Stimulated activated naive CD8-positive, alpha-beta T cell treated with anti-CD3 and anti-CD28 coated beads, Interleukin-15, amount 100 ng/mL, for 72 hours (primary cell): ENCODE measurements at regions not wholly inside any gene's neighbourhood (a gene's known extent, or its start where the extent isn't known, plus 50 kb on each side); places are given as distances from the start of the nearest gene placed in this dataset.

ENCODE experiments used
- ATAC-seq: fragments of 150-1000 bp; cut with Tn5 transposase; 2 replicates; pipeline ENCODE4 v1.10.0; 2021; ENCODE audit warnings: mild to moderate bottlenecking, moderate library complexity
- DNase-seq, 2 donors: peaks; one replicate each; pipeline ENCODE4 v3.0.0; 2021 to 2022
- H3K27ac Mint-ChIP-seq, 2 donors: one replicate each; pipeline ENCODE4 v1.8.0; 2022; ENCODE audit warnings: mild to moderate bottlenecking in 2 of 2, mixed read lengths in 2 of 2, moderate library complexity in 2 of 2
- H3K27me3 Mint-ChIP-seq: one replicate; pipeline ENCODE4 v1.8.0; 2022; ENCODE audit warnings: mixed read lengths
- H3K4me1 Mint-ChIP-seq: one replicate; pipeline ENCODE4 v1.8.0; 2022; ENCODE audit warnings: mild to moderate bottlenecking, mixed read lengths
- H3K4me3 Mint-ChIP-seq, 2 donors: one replicate each; pipeline ENCODE4 v1.8.0; 2022; ENCODE audit warnings: mild to moderate bottlenecking in 2 of 2, mixed read lengths in 2 of 2, moderate library complexity in 1 of 2
- H3K9me3 Mint-ChIP-seq, 2 donors: one replicate each; pipeline ENCODE4 v1.8.0; 2022; ENCODE audit warnings: mixed read lengths in 2 of 2

DNA sequence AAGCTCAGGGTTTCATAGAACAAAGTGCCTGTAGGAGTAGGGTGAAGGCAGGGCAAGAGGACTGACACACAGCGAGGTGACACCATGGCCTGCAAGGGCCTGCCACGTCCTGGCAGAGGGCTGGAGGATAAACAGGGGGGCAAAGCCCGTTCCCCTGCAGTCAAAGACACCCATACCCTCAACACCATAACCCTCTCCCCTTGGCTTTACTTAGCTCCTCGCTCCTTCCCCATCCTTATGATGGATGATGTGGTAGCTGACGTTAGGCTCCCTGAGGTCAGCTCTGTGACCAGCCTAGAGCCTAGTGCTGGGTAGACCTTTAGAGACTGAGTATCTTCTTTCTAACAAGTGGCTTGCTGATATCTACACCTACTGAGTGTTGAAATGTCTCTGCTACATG is 683.3 kb upstream of the HS6ST1 start:
- H3K4me3 Mint-ChIP-seq, result no peak overlapping the region
- ATAC-seq, result peak; percentile 26

DNA sequence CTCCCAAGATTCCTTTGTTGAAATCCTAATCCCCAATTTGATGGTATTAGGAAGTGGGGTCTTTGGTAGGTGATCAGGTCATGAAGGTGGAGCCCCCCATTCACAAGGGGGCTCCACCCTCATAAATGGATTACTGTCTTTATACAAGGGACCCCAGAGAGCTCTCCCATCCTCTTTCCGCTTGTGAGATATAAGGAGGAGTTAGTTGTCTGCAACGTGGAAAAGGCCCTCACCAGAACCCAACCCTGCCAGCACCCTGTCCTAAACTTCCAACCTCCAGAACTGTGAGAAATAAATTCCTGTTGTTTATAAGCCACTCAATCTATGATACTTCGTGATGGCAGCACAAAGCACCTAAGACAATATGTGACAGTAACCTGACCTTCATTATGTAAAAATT is 684.1 kb upstream of the HS6ST1 start:
- no peak for ATAC-seq
- Mint-ChIP-seq H3K27me3 (no peaks in the 10 kb centered on the region), H3K9me3 (no peaks in the 10 kb centered on the region), H3K27ac (no peak overlapping the region), H3K4me3 (no peak overlapping the region), H3K4me1 (no peaks in the 10 kb centered on the region)
- DNase-seq, result no peak

More for the DNA sequence above, 683.3 kb upstream of the HS6ST1 start:
- H3K9me3 Mint-ChIP-seq, result no peaks in the 10 kb centered on the region
- no peaks in the 10 kb centered on the region for H3K27me3 Mint-ChIP-seq
- no peak for DNase-seq
- H3K27ac Mint-ChIP-seq, result no peak overlapping the region
- no peaks in the 10 kb centered on the region for H3K4me1 Mint-ChIP-seq

DNA sequence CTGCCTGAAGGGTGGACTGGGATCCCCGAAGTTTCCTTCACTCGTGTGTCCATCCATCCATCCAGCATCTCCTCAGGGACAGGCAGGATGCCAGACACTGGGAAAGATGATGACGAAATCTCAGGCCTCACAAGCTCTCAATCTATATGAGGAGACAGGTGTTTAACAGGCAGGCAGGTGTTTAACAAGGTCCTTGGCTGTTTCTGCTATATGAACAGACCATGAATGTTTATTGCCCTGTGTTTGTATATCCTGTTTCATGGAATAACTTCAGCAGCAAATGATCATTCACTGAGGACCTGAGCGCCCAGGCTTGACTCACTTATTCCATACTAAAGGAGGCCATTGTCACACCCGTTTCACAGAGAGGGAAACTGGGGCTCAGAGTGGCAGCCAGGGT is 685.8 kb upstream of the HS6ST1 start:
- no peak for DNase-seq
- Mint-ChIP-seq H3K27ac (no peak overlapping the region), H3K4me3 (no peak overlapping the region), H3K27me3 (peaks cover 7% of the 10 kb centered on the region), H3K9me3 (no peaks in the 10 kb centered on the region), H3K4me1 (no peaks in the 10 kb centered on the region)
- ATAC-seq, result no peak

DNA sequence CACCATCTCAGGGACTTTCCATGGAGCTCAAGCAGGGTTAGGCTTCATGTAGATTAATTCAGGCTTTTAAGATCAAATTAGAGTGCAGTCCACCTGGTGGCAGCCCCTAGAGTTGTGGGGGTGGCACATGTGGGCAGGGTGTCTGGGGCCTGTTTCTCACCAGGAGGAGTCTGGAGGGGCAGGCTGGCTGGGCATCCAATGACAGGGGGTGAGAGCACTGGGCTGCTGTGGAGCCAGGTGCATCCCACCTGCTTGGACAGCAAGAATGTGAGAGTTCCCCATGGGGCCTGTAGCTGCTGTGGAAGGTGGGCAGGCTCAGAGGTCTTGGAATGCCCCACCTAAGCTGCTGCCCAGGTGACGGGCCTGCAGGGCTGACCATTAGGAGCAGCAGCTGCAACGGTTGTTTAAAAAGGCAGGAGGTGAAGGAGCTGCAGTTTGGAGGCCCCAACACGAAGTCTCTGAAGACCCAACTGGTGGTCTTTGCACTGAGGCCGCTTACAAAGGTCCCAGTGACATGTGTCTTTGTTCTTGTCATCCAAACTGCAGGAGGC is 686.3 kb upstream of the HS6ST1 start:
- ATAC-seq (no peak), DNase-seq (no peak)
- peak overlapping the region in 1 of 2 donors; percentile 54 for H3K27ac Mint-ChIP-seq
- no peaks in the 10 kb centered on the region for H3K4me1 Mint-ChIP-seq
- no peaks in the 10 kb centered on the region for H3K9me3 Mint-ChIP-seq
- H3K27me3 Mint-ChIP-seq, result peaks cover 7% of the 10 kb centered on the region
- no peak overlapping the region for H3K4me3 Mint-ChIP-seq

DNA sequence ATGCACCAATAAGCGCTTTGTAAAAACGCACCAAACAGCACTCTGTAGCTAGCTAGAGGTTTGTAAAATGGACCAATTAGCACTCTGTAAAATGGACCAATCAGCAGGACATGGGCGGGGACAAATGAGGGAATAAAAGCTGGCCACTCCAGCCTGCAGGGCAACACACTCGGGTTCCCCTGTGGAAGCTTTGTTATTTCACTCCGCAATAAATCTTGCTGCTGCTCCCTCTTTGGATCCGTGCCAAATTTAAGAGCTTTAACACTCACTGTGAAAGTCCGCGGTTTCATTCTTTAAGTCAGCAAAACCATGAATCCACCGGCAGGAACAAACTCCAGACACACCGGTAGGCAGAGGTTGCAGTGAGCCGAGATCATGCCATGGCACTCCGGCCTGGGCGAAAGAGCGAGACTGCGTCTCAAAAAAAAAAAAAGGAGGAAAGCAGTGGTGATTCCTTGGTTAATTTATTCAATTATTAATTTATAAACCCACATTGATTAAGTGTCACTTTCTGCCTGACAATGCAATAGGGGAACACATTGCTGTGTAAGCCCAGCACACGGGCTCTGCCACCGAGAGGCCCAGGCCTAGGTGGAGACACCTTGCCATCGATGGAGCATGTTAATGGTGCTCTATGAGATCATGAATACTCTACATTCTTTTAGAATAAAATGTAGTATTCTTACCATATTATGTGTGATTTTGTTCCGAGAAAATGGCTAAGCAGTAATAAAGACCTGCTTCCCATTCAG is 687.6 kb upstream of the HS6ST1 start:
- H3K4me1 Mint-ChIP-seq, result no peaks in the 10 kb centered on the region
- no peak overlapping the region for H3K4me3 Mint-ChIP-seq
- ATAC-seq (no peak), DNase-seq (no peak)
- H3K27me3 Mint-ChIP-seq, result peaks cover 7% of the 10 kb centered on the region
- no peaks in the 10 kb centered on the region for H3K9me3 Mint-ChIP-seq
- H3K27ac Mint-ChIP-seq, result no peak overlapping the region

DNA sequence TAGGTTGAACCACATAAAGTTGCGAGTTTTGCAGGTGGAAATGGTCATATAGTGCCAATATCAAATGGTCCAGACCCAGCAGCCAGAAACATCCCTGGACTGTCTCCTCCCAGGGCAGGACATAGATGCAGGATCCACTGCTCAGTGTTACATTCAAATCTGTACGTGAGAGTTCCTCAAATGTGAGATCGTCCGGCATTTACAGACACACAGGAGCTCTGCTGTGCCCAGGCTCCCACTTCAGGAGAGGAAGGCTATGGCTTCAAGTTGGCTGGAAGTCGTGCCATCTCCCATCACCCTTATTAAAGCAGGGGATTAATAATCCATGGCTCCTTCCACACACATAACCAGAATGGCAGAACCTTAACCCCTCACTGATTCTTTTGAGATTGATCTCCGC is 688.2 kb upstream of the HS6ST1 start:
- Mint-ChIP-seq H3K4me1 (no peaks in the 10 kb centered on the region), H3K9me3 (no peaks in the 10 kb centered on the region), H3K27ac (no peak overlapping the region), H3K4me3 (no peak overlapping the region), H3K27me3 (peaks cover 7% of the 10 kb centered on the region)
- DNase-seq (no peak), ATAC-seq (no peak)

DNA sequence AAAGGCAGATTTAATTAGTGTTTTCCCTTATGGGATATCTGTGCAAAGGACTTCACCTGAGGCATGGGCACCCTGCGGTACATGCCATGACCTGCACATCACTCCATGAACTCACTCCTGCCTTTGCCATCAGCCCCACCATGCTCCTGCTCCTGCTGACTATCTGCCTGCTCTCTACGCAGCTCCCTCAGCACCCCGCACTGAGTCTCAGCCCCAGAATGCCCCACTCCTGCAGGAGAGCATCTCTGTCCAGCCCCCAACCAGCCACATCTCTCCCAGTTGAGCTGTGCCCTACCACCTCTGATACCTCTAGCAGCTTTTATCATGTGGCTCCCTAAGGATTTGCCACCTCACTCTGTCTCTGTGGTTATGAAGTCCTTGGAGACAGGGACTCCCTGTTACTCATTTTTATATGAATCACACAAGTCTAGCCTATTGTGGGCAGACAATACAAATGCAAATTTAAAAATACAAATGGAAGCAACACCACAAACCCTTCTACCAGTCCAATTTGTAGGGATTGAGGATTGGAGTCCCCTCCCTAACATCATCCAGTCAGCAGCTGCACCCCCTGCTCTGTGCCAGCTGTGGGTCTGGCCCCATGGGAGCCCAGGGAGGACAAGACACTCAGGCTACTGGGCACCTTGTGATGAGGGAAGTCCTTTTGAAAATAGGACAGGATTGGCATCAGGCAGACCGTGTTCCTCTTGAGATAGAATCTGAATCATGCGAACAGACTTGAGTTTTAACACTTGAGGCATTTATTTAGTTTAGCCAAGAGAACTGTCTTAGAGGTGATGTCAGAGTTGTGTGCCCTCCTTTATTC is 689.6 kb upstream of the HS6ST1 start:
- H3K9me3 Mint-ChIP-seq, result no peaks in the 10 kb centered on the region
- ATAC-seq (no peak), DNase-seq (no peak)
- no peak overlapping the region for H3K27ac Mint-ChIP-seq
- H3K27me3 Mint-ChIP-seq, result peaks cover 7% of the 10 kb centered on the region
- no peak overlapping the region for H3K4me3 Mint-ChIP-seq
- no peaks in the 10 kb centered on the region for H3K4me1 Mint-ChIP-seq

DNA sequence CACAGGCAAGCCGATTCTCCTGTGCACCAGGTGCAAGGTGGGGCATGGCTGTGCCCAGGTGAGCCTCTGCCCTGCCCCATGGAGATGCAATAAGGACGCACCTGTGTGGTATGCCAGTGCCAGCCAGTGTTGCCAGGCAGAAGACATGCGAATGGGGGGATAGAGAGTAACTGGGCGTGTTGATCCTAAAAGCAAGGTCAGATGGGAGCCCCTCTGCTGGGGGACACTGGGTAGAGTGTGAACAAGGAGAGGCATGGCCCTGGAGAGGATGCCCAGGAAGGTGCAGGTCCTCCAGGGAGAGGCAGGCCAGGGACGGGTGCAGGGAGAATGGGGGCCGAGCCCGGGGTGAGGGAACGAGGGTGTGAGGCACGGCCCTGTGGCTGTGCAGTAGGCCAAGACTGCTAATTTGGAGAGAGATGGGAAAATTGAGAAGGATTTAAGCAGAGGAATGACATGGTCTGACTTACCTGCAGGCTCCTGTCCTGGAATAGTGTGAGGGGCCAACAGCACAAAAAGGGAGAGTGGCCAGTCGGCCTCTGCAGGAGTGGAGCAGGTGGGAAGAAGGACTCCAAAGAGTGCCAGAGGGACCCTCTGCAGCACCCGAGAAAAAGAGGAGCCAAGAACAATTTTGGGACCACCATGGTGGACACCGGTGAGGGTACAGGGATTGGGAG is 690.4 kb upstream of the HS6ST1 start:
- H3K4me1 Mint-ChIP-seq, result no peaks in the 10 kb centered on the region
- no peaks in the 10 kb centered on the region for H3K9me3 Mint-ChIP-seq
- DNase-seq (no peak), ATAC-seq (no peak)
- H3K27me3 Mint-ChIP-seq, result peaks cover 7% of the 10 kb centered on the region
- no peak overlapping the region for H3K27ac Mint-ChIP-seq
- H3K4me3 Mint-ChIP-seq, result no peak overlapping the region

DNA sequence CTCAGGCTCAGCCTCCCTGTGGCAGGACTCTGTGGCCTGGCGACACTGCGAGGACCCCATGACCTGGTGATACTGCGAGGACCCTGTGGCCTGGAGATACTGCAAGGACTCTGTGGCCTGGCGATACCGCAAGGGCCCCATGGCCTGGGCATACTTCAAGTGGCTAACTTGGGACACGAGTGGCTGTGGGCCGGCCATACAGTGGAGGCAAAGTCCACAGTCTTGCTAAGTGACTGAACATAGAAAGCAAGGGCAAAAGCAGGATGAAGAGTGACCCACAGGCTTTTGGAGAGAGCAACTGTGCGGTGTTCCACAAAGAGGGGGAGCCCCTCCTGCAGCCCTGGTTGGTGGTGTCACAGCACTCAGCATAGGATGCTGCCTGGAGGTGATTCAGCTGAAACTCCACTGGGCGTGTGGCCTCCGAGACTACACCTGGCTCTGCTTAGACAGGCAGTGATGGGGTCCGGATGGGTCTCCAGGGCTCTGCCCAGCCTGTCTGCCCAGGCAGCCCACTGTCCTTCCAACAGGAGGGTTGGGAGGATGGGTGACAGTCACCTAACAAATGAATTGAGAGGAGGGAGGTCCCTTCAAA is 691.0 kb upstream of the HS6ST1 start:
- Mint-ChIP-seq H3K4me3 (no peak overlapping the region), H3K27ac (no peak overlapping the region), H3K4me1 (no peaks in the 10 kb centered on the region), H3K9me3 (no peaks in the 10 kb centered on the region), H3K27me3 (peaks cover 7% of the 10 kb centered on the region)
- ATAC-seq (no peak), DNase-seq (no peak)

DNA sequence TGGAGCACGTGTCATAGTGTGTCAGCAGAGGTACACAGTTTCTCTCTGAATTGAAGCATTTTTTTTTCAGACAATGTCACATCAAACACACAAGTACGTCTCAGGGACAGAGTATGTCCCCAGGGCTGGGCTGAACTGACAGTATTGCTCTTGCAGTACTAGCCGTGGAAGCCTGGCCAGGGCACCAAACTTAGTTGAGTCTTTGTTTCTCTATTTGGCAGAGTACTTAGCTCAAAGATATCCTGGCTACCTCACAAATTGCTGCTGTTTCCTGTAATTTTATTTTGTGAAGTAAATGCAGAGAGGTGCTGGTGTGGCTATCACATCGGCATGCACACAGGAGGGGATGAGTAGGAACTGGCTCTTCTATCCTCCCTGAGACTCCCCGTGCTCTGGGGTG is 691.6 kb upstream of the HS6ST1 start:
- no peaks in the 10 kb centered on the region for H3K9me3 Mint-ChIP-seq
- H3K4me1 Mint-ChIP-seq, result no peaks in the 10 kb centered on the region
- H3K27me3 Mint-ChIP-seq, result peaks cover 7% of the 10 kb centered on the region
- no peak overlapping the region for H3K27ac Mint-ChIP-seq
- DNase-seq (no peak), ATAC-seq (no peak)
- no peak overlapping the region for H3K4me3 Mint-ChIP-seq

DNA sequence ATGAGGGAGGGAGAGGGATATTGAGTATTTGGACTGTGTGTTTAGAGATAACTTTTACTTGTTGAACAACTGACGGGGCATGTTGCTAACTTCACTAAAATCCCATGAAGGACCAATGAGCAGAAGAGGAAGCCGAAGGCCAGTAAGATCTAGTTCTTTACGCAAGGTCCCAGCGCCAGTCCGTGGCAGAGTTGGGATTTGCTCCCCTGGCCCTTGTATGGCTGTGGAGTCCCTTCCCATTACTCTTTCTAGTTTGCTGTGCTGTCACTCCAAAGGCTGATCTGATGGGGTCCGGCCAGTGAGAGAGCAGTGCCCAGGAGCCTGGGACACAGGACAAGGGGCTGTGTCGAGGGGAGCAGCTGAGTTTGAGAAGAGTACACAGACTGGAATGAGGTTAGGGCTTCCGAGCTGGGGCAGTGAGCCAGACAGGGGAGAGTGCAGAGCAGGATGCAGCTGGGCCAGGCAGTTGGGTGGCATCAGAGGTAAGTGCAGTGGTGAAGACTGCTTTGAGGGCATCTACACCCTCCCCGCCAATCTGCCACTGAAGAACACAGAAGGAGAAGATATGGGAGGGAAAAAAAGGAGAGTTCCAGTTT is 692.9 kb upstream of the HS6ST1 start:
- ATAC-seq, result peak; percentile 33
- peak overlapping the region in 1 of 2 donors; percentile 20 for H3K27ac Mint-ChIP-seq
- peaks cover 14% of the 10 kb centered on the region for H3K27me3 Mint-ChIP-seq
- H3K9me3 Mint-ChIP-seq, result no peaks in the 10 kb centered on the region
- H3K4me1 Mint-ChIP-seq, result no peaks in the 10 kb centered on the region
- H3K4me3 Mint-ChIP-seq, result no peak overlapping the region
- DNase-seq, result no peak

DNA sequence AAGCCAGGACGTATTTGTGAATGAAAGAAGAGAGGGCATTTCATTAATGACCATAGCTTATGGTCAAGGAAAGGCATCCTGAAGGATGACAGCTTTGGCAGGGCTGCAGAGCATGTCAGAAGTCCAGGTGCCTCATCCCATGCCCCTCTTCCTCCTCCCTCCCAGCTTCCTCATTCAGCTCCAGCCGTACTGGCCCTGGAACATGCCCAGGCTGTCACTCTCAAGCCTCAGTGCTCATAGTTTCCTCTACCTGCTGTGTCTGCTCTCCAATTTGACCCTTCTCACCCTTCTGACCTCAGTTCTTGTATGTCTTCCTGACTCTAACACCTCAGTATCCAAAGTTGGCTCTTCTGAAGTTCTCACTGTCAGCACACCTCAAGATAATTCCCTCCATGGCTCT is 695.8 kb upstream of the HS6ST1 start:
- DNase-seq (no peak), ATAC-seq (no peak)
- H3K4me3 Mint-ChIP-seq, result no peak overlapping the region
- no peaks in the 10 kb centered on the region for H3K4me1 Mint-ChIP-seq
- peaks cover 7% of the 10 kb centered on the region for H3K27me3 Mint-ChIP-seq
- no peaks in the 10 kb centered on the region for H3K9me3 Mint-ChIP-seq
- H3K27ac Mint-ChIP-seq, result no peak overlapping the region

DNA sequence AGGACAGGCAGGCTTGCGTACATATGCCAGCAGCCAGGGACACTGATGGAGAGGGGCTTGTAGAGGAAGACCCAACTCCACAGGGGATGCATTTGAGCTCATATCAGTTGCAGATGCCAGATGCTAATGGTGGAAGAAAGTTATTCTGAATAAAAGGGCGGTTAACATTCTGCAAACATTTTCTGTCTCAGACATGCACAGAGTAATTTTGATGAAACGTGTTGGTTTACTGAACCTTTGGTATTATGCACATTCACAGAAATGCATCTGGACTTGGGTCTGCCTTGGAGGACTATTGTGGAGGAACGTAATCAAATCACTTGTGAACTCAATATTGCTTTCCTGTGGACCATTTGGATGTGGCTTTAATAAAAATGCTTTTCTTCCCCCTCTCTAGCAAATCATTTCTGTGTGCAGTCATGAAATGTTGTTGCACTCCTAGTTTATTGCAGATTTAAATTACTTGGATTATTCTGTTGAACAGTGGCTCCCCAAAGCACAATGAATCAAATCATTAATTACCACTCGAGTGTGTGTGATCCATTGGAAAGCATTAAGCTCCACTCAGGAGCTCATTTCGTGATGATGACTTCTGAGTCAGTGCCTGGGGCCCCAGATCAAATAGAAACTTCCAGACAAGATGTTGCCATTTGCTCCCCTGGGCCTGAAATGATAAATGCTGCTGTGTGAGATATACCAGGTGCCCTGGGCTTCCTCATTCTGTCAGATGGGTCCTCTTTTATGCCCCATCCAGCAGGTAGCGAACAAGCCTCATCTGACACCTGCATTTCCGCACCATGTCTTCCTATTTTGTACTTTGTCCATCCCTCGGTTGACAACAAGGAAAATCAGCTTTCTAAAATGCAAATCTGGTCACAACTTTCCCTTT is 697.0 kb upstream of the HS6ST1 start:
- Mint-ChIP-seq H3K27ac (no peak overlapping the region), H3K4me1 (no peaks in the 10 kb centered on the region), H3K27me3 (peaks cover 7% of the 10 kb centered on the region), H3K9me3 (no peaks in the 10 kb centered on the region), H3K4me3 (no peak overlapping the region)
- no peak for DNase-seq
- no peak for ATAC-seq

DNA sequence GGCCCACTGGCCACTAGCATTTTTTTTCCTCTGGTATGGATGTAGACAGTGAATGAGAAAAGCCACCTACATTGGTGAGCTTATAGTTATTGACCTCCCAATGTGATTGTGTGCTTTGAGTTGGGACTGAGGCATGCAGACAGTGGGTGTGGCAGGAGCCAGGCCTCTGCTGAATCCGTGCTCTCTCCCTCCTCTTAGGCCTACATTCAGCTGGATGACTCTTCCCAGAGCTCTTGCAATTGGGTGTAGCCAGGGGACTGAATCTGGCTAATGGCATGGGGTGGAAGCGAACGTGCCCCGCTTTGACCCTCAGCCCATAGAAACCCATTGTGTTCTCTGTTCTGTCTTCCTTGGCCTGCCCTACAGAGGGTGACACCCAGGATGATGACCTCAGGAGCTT is 698.3 kb upstream of the HS6ST1 start:
- Mint-ChIP-seq H3K27me3 (peaks cover 7% of the 10 kb centered on the region), H3K4me3 (no peak overlapping the region), H3K27ac (no peak overlapping the region), H3K4me1 (no peaks in the 10 kb centered on the region), H3K9me3 (no peaks in the 10 kb centered on the region)
- ATAC-seq, result no peak
- DNase-seq, result no peak
